PC-9 (cell line): ENCODE measurements at regions not wholly inside any gene's neighbourhood (a gene's known extent, or its start where the extent isn't known, plus 50 kb on each side); places are given as distances from the start of the nearest gene placed in this dataset.

ENCODE experiments used
- BruUV-seq: library from RNA; stranded (reverse); fragments of 400-500 nt; replicated peaks from 2 replicates; lab custom pipeline; 2021; lab: Mats Ljungman, UMichigan
- CTCF ChIA-PET: fragments of 300-600 bp; sonication (Branson Sonifier 250); formaldehyde crosslinking; loops from one replicate; lab custom pipeline; 2022; ENCODE audit warnings: antibody characterized with exemption; lab: Charles Lee
- POLR2A ChIA-PET: fragments of 300-600 bp; sonication (Branson Sonifier 250); formaldehyde crosslinking; loops from one replicate; lab custom pipeline; 2022; ENCODE audit warnings: antibody characterized with exemption; ENCODE audit not compliant: unreplicated experiment; lab: Charles Lee
- DNase-seq, 2 experiments: peaks; one replicate each; pipeline versions ENCODE4 v3.0.0 to v3.0.0-alpha.2; 2015 to 2022; ENCODE audit warnings: mixed read lengths in 1 of 2
- H2AFZ ChIP-seq: fragments of 200-600 bp; sonication (generic); 2 replicates; pipeline ENCODE4 v1.8.1; 2017; ENCODE audit warnings: antibody characterized with exemption
- H3F3A ChIP-seq: fragments of 200-600 bp; sonication (generic); 2 replicates; pipeline ENCODE4 v1.8.1; 2017; ENCODE audit warnings: antibody characterized with exemption, mild to moderate bottlenecking, low read depth; ENCODE audit not compliant: insufficient read depth
- H3K27ac ChIP-seq: fragments of 200-600 bp; sonication (generic); 2 replicates; pipeline ENCODE4 v1.6.1; 2016; ENCODE audit warnings: mixed run types
- H3K27me3 ChIP-seq: fragments of 200-600 bp; sonication (generic); 2 replicates; pipeline ENCODE4 v1.6.1; 2016; ENCODE audit warnings: low read depth, mixed run types; ENCODE audit not compliant: insufficient read depth
- H3K36me3 ChIP-seq: fragments of 200-600 bp; sonication (generic); 2 replicates; pipeline ENCODE4 v1.6.1; 2016; ENCODE audit warnings: low read depth, mixed run types
- H3K4me1 ChIP-seq: fragments of 200-600 bp; sonication (generic); replicated peaks from 2 replicates; pipeline ENCODE4 v1.6.1; 2016; ENCODE audit warnings: mixed run types; ENCODE audit not compliant: insufficient read depth
- H3K4me2 ChIP-seq: fragments of 200-600 bp; sonication (generic); 2 replicates; pipeline ENCODE4 v1.6.1; 2017; ENCODE audit warnings: mixed run types
- H3K4me3 ChIP-seq: fragments of 200-600 bp; sonication (generic); 2 replicates; pipeline ENCODE4 v1.6.1; 2016; ENCODE audit warnings: mixed run types
- H3K79me2 ChIP-seq: fragments of 200-600 bp; sonication (generic); 2 replicates; pipeline ENCODE4 v1.6.1; 2017; ENCODE audit warnings: low read depth, mixed run types
- H3K9me2 ChIP-seq: fragments of 200-600 bp; sonication (generic); 2 replicates; pipeline ENCODE4 v1.8.1; 2017; ENCODE audit warnings: mild to moderate bottlenecking; ENCODE audit not compliant: insufficient read depth
- H3K9me3 ChIP-seq: fragments of 200-600 bp; sonication (generic); 2 replicates; pipeline ENCODE4 v1.8.1; 2016; ENCODE audit warnings: low read depth; ENCODE audit not compliant: insufficient read depth
- H4K20me1 ChIP-seq: fragments of 200-600 bp; sonication (generic); 2 replicates; pipeline ENCODE4 v1.8.1; 2017; ENCODE audit not compliant: insufficient read depth
- EZH2 ChIP-seq: fragments of 200-600 bp; sonication (generic); IDR thresholded peaks from 2 replicates; pipeline ENCODE4 v1.8.0; 2017; ENCODE audit warnings: antibody characterized with exemption, low read depth
- intact Hi-C: fragments of 100-400 bp; cut with micrococcal nuclease; formaldehyde crosslinking; loops from one replicate; pipeline ENCODE4 v1.10.0; 2022; ENCODE audit not compliant: unreplicated experiment
- TF ChIP-seq, protein P1 (sequence below): fragments of 200-600 bp; sonication (generic); conservative IDR thresholded peaks from 2 replicates; pipeline ENCODE4 v1.6.1; 2017; ENCODE audit warnings: mixed run types, antibody characterized with exemption, mild to moderate bottlenecking, moderate library complexity

GRCh38 chr17:55962951-55963401 is 190.3 kb upstream of the ANKFN1 start:
- no peak overlapping the region for H3K4me2 ChIP-seq
- H3K4me1 ChIP-seq, result no peaks in the 10 kb centered on the region
- no TSS peak for BruUV-seq
- H3F3A ChIP-seq, result no peaks in the 10 kb centered on the region
- H3K79me2 ChIP-seq, result no peaks in the 10 kb centered on the region
- no peaks in the 10 kb centered on the region for H3K9me2 ChIP-seq
- H3K4me3 ChIP-seq, result no peak overlapping the region
- no peaks in the 10 kb centered on the region for H4K20me1 ChIP-seq
- no peak overlapping the region for H2AFZ ChIP-seq
- no peak overlapping the region for H3K27ac ChIP-seq
- H3K27me3 ChIP-seq, result peaks cover 32% of the 10 kb centered on the region
- no peak for DNase-seq
- H3K9me3 ChIP-seq, result no peaks in the 10 kb centered on the region
- TF ChIP-seq, protein P1, sequence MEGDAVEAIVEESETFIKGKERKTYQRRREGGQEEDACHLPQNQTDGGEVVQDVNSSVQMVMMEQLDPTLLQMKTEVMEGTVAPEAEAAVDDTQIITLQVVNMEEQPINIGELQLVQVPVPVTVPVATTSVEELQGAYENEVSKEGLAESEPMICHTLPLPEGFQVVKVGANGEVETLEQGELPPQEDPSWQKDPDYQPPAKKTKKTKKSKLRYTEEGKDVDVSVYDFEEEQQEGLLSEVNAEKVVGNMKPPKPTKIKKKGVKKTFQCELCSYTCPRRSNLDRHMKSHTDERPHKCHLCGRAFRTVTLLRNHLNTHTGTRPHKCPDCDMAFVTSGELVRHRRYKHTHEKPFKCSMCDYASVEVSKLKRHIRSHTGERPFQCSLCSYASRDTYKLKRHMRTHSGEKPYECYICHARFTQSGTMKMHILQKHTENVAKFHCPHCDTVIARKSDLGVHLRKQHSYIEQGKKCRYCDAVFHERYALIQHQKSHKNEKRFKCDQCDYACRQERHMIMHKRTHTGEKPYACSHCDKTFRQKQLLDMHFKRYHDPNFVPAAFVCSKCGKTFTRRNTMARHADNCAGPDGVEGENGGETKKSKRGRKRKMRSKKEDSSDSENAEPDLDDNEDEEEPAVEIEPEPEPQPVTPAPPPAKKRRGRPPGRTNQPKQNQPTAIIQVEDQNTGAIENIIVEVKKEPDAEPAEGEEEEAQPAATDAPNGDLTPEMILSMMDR, result no peak
- ChIA-PET POLR2A (no interaction called here), CTCF (no interaction called here)
- no peaks in the 10 kb centered on the region for H3K36me3 ChIP-seq
- intact Hi-C loops, result no loop called here

- ChIA-PET CTCF (no interaction called here), POLR2A (no interaction called here)
- no peaks in the 10 kb centered on the region for H3K4me1 ChIP-seq
- H3K9me2 ChIP-seq, result no peaks in the 10 kb centered on the region
- DNase-seq, result no peak
- no peaks in the 10 kb centered on the region for H3K79me2 ChIP-seq
- no peaks in the 10 kb centered on the region for H4K20me1 ChIP-seq
- no peaks in the 10 kb centered on the region for H3K9me3 ChIP-seq
- H3K27me3 ChIP-seq, result peaks cover 32% of the 10 kb centered on the region
- no peaks in the 10 kb centered on the region for H3F3A ChIP-seq
- BruUV-seq, result no TSS peak
- H3K4me2 ChIP-seq, result no peak overlapping the region
- no peak overlapping the region for H3K27ac ChIP-seq
- H3K4me3 ChIP-seq, result no peak overlapping the region
- intact Hi-C loops, result no loop called here
- no peak overlapping the region for H2AFZ ChIP-seq
- no peaks in the 10 kb centered on the region for H3K36me3 ChIP-seq
- TF ChIP-seq, protein P1, result no peak
- no peak for TF ChIP-seq EZH2
These were observed 189.1 kb upstream of the ANKFN1 start for GRCh38 chr17:55964191-55964590.

- peaks cover 32% of the 10 kb centered on the region for H3K27me3 ChIP-seq
These were observed 188.2 kb upstream of the ANKFN1 start for GRCh38 chr17:55965051-55965450.

More at GRCh38 chr17:55965051-55965450, 188.2 kb upstream of the ANKFN1 start:
- ChIA-PET CTCF (no interaction called here), POLR2A (no interaction called here)
- Histone ChIP-seq H3K79me2 (no peaks in the 10 kb centered on the region), H3K9me3 (no peaks in the 10 kb centered on the region), H2AFZ (no peak overlapping the region), H3K4me1 (no peaks in the 10 kb centered on the region), H4K20me1 (no peaks in the 10 kb centered on the region), H3F3A (no peaks in the 10 kb centered on the region), H3K9me2 (no peaks in the 10 kb centered on the region), H3K4me3 (no peak overlapping the region), H3K36me3 (no peaks in the 10 kb centered on the region), H3K4me2 (no peak overlapping the region), H3K27ac (no peak overlapping the region)
- BruUV-seq, result no TSS peak
- intact Hi-C loops, result no loop called here
- no peak for DNase-seq
- TF ChIP-seq EZH2, result no peak
- TF ChIP-seq, protein P1, result no peak
